SKM-1 treated with dmso at 0.1 percent for 144 hours (cell line): ENCODE measurements at regions not wholly inside any gene's neighbourhood (a gene's known extent, or its start where the extent isn't known, plus 50 kb on each side); places are given as distances from the start of the nearest gene placed in this dataset.
"Not testable (repeated sequence)": the region's sequence is repeated elsewhere in the genome, so short reads cannot be mapped to it uniquely, and the experiment has no call there.

Experiments
- DNase-seq: peaks from one replicate; lab custom pipeline; 2025; ENCODE audit not compliant: unreplicated experiment; lab: John Stamatoyannopoulos, UW

- DNase-seq = not testable (repeated sequence)
Observed at GRCh38 chr6:142016666-142017065, 116.1 kb upstream of the GJE1 start.

GRCh38 chr6:142015463-142015862 lies 117.3 kb upstream of the GJE1 start:
- DNase-seq = not testable (repeated sequence)

GRCh38 chr6:142015011-142015410 lies 117.7 kb upstream of the GJE1 start:
- no peak for DNase-seq

GRCh38 chr6:142014515-142014914 lies 118.2 kb upstream of the GJE1 start:
- DNase-seq = no peak

GRCh38 chr6:142013875-142014495 lies 118.7 kb upstream of the GJE1 start:
- DNase-seq = no peak

GRCh38 chr6:142013287-142013686 lies 119.4 kb upstream of the GJE1 start:
- DNase-seq = no peak

GRCh38 chr6:142011775-142012174 lies 121.0 kb upstream of the GJE1 start:
- no peak for DNase-seq

GRCh38 chr6:142011156-142011555 lies 121.6 kb upstream of the GJE1 start:
- no peak for DNase-seq

GRCh38 chr6:142009647-142010046 lies 123.1 kb upstream of the GJE1 start:
- DNase-seq = no peak

- DNase-seq = no peak
Observed at GRCh38 chr6:142008781-142009180, 123.9 kb upstream of the GJE1 start.

- no peak for DNase-seq
Observed at GRCh38 chr6:142008016-142008735, 124.5 kb upstream of the GJE1 start.

- no peak for DNase-seq
Observed at GRCh38 chr6:142005021-142005420, 127.7 kb upstream of the GJE1 start.

- no peak for DNase-seq
Observed at GRCh38 chr6:142002825-142003405, 129.8 kb upstream of the GJE1 start.

GRCh38 chr6:141996823-141997222 lies 135.9 kb upstream of the GJE1 start:
- no peak for DNase-seq

GRCh38 chr6:141992109-141992508 lies 140.6 kb upstream of the GJE1 start:
- no peak for DNase-seq

GRCh38 chr6:141990840-141991239 lies 141.9 kb upstream of the GJE1 start:
- no peak for DNase-seq

GRCh38 chr6:141989706-141989959 lies 143.1 kb upstream of the GJE1 start:
- no peak for DNase-seq

- peak; percentile 13 for DNase-seq
Observed at GRCh38 chr6:141988954-141989705, 143.6 kb upstream of the GJE1 start.

- no peak for DNase-seq
Observed at GRCh38 chr6:141988327-141988726, 144.4 kb upstream of the GJE1 start.

- DNase-seq = no peak
Observed at GRCh38 chr6:141986457-141986856, 146.3 kb upstream of the GJE1 start.

GRCh38 chr6:141981190-141981589 lies 151.5 kb upstream of the GJE1 start:
- no peak for DNase-seq

- DNase-seq = no peak
Observed at GRCh38 chr6:141977782-141978181, 154.9 kb upstream of the GJE1 start.
